ENCODE measurements at regions not wholly inside any gene's neighbourhood (a gene's known extent, or its start where the extent isn't known, plus 50 kb on each side); places are given as distances from the start of the nearest gene placed in this dataset.
A peak's percentile ranks its signal among the peaks of the same experiment; 100 is the strongest.

DNA sequence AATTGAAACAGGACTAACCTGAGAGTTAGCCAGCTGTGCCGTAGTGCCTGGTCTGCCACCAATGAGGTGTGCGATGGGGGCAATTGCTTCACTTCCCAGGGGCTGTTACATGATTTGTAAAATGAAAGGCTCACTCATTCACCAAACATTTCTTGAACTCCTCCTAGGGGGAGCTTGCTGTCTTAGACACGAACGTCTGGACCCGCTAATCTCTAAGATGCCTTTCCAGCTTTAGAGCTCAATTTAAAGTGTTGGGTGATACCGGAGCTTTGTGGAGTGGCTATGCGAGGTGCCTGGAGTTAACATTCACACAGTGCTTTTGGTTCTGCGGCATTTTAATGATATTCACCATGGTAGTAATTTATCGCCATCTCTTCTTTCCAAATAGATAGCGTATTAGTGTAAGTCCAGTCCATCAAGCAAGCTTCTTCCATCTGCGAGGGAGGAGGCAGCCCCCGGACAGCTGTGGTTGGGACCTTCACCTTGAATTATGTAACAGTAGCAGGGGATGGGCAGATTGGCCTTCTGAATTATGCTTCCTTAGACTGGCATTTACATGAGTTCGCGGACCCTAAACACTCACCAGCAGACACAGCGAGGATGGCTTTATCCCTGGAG lies 179.9 kb downstream of the ADSS2 start:
- no peak for TF ChIP-seq CTCF (IDR thresholded peaks at IDR 0.05)
- peaks cover 4 to 5% of the 10 kb centered on the region in 2 experiments for H3K4me1 ChIP-seq (ENCODE audit: control insufficient read depth in 1 of 2, insufficient read depth in 1 of 2, low read depth in 1 of 2, low read length in 1 of 2)
- H3K36me3 ChIP-seq: no peaks in the 10 kb centered on the region
- H3K27ac ChIP-seq: no peak overlapping the region
- H3K4me3 ChIP-seq (ENCODE audit: low read depth in 1 of 2, low read length in 1 of 2): no peak overlapping the region
- no peaks in the 10 kb centered on the region for H3K27me3 ChIP-seq
- no peaks in the 10 kb centered on the region for H3K9me3 ChIP-seq

GRCh38 chr1:244272471-244273261 lies 179.0 kb downstream of the ADSS2 start:
- no peaks in the 10 kb centered on the region for H3K27me3 ChIP-seq
- no peaks in the 10 kb centered on the region for H3K36me3 ChIP-seq
- no peak overlapping the region for H3K4me3 ChIP-seq (ENCODE audit: low read depth in 1 of 2, low read length in 1 of 2)
- no peaks in the 10 kb centered on the region for H3K9me3 ChIP-seq
- H3K4me1 ChIP-seq (ENCODE audit: control insufficient read depth in 1 of 2, insufficient read depth in 1 of 2, low read depth in 1 of 2, low read length in 1 of 2): peaks cover 4 to 5% of the 10 kb centered on the region in 2 experiments
- peak; percentile 95 for TF ChIP-seq CTCF (IDR thresholded peaks at IDR 0.05)
- peak overlapping the region; percentile 59 for H3K27ac ChIP-seq

GRCh38 chr1:244273262-244273844 lies 178.4 kb downstream of the ADSS2 start:
- TF ChIP-seq CTCF (IDR thresholded peaks at IDR 0.05): no peak
- Histone ChIP-seq H3K27ac (peak overlapping the region; percentile 6), H3K4me3 (ENCODE audit: low read depth in 1 of 2, low read length in 1 of 2) (no peak overlapping the region)

DNA sequence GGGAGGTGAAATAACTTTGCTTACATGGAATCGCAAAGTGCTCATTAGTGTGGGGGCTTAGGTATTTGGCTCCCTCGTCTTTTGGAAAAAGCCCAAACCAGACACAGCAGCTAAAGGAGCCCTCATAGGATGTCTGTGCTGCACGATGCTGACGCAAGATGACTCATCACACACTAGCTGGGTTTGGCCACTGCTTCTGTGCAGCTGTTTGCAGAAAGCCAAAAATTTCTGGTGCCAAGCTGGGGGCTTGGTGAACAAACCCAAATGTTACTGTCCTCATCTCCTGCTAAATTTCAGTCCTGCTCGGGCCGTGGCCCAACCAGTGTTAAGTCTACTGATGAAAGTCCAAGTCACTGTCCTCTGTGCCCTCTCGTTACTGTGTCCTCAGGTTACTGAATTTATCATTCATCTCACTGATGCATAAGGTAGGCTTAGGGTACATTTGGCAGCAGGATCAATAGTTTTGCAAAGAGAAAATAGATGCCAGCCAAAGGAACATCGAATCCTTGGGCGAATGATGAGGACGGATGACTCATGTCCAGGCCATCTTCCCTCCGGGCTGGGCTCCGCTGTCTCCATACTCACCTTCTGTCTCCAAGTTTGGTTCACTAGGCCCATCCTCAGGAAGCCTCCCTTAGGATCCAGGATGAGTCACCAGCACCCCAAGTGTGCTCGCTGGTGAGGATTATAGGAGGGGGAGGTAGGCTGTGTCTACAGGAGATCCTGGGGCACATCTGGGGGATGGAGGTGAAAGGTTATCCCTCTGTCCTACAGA lies 177.7 kb downstream of the ADSS2 start:
- no peaks in the 10 kb centered on the region for H3K27me3 ChIP-seq
- no peak for TF ChIP-seq CTCF (IDR thresholded peaks at IDR 0.05)
- H3K9me3 ChIP-seq: no peaks in the 10 kb centered on the region
- H3K4me3 ChIP-seq (ENCODE audit: low read depth in 1 of 2, low read length in 1 of 2): no peak overlapping the region
- peaks cover 4 to 5% of the 10 kb centered on the region in 2 experiments for H3K4me1 ChIP-seq (ENCODE audit: control insufficient read depth in 1 of 2, insufficient read depth in 1 of 2, low read depth in 1 of 2, low read length in 1 of 2)
- peak overlapping the region; percentile 6 for H3K27ac ChIP-seq
- no peaks in the 10 kb centered on the region for H3K36me3 ChIP-seq

More at GRCh38 chr1:244273262-244273844, 178.4 kb downstream of the ADSS2 start:
- H3K9me3 ChIP-seq: no peaks in the 10 kb centered on the region
- no peaks in the 10 kb centered on the region for H3K27me3 ChIP-seq
- H3K4me1 ChIP-seq (ENCODE audit: control insufficient read depth in 1 of 2, insufficient read depth in 1 of 2, low read depth in 1 of 2, low read length in 1 of 2): peaks cover 4 to 5% of the 10 kb centered on the region in 2 experiments
- no peaks in the 10 kb centered on the region for H3K36me3 ChIP-seq

- TF ChIP-seq CTCF (IDR thresholded peaks at IDR 0.05): no peak
- peaks cover 4 to 5% of the 10 kb centered on the region in 2 experiments for H3K4me1 ChIP-seq (ENCODE audit: control insufficient read depth in 1 of 2, insufficient read depth in 1 of 2, low read depth in 1 of 2, low read length in 1 of 2)
- no peaks in the 10 kb centered on the region for H3K36me3 ChIP-seq
- H3K27ac ChIP-seq: no peak overlapping the region
- no peak overlapping the region for H3K4me3 ChIP-seq (ENCODE audit: low read depth in 1 of 2, low read length in 1 of 2)
- H3K9me3 ChIP-seq: no peaks in the 10 kb centered on the region
- H3K27me3 ChIP-seq: no peaks in the 10 kb centered on the region
Observed at GRCh38 chr1:244276646-244277045, 175.1 kb downstream of the ADSS2 start.
